C4-2B (cell line): ENCODE measurements at regions not wholly inside any gene's neighbourhood (a gene's known extent, or its start where the extent isn't known, plus 50 kb on each side); places are given as distances from the start of the nearest gene placed in this dataset.
"Not testable (repeated sequence)": the region's sequence is repeated elsewhere in the genome, so short reads cannot be mapped to it uniquely, and the experiment has no call there.

Experiments used
- H3K27ac ChIP-seq: fragments of 450-650 bp; 2 replicates; pipeline ENCODE4 v1.5.1; 2017
- ZFX ChIP-seq: fragments of 450-650 bp; IDR thresholded peaks from 2 replicates; pipeline ENCODE4 v1.6.1; 2017
- TF ChIP-seq, protein P1 (sequence below): fragments of 450-650 bp; conservative IDR thresholded peaks from 2 replicates; pipeline ENCODE4 v1.5.1; 2017; ENCODE audit warnings: mild to moderate bottlenecking

DNA sequence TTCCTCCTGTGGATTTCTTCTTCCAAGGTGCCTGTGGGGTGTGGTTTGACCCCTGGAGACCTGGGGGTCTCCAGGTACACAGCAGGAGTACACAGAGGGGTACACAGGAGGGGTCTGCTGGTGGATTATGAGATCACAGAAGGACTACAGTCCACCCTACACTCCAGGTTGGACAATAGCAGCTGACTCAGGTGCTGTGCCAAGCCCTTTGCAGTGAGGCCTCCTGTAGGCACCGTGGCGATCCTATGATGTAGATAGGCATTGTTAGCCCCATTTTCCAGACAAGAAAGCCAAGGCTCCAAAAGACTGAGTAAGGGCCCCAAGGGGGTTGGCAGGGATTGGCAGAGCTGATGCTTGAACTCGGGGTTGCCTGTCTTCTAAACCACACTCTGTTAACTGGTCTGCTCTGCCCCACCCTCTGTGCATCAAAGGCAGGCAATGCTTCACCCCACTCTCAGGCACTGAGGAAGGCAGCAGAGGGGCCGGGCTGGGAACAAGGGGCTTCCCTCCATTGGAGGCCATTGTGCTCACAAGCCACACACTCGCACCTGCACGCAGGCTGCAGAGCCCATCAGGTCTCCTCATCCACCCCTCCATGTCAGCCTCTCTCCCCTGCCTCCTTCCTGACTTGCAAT is 77.5 kb upstream of the SIRPA start:
- TF ChIP-seq, protein P1, sequence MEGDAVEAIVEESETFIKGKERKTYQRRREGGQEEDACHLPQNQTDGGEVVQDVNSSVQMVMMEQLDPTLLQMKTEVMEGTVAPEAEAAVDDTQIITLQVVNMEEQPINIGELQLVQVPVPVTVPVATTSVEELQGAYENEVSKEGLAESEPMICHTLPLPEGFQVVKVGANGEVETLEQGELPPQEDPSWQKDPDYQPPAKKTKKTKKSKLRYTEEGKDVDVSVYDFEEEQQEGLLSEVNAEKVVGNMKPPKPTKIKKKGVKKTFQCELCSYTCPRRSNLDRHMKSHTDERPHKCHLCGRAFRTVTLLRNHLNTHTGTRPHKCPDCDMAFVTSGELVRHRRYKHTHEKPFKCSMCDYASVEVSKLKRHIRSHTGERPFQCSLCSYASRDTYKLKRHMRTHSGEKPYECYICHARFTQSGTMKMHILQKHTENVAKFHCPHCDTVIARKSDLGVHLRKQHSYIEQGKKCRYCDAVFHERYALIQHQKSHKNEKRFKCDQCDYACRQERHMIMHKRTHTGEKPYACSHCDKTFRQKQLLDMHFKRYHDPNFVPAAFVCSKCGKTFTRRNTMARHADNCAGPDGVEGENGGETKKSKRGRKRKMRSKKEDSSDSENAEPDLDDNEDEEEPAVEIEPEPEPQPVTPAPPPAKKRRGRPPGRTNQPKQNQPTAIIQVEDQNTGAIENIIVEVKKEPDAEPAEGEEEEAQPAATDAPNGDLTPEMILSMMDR, result no peak
- TF ChIP-seq ZFX, result no peak
- H3K27ac ChIP-seq, result no peak overlapping the region

DNA sequence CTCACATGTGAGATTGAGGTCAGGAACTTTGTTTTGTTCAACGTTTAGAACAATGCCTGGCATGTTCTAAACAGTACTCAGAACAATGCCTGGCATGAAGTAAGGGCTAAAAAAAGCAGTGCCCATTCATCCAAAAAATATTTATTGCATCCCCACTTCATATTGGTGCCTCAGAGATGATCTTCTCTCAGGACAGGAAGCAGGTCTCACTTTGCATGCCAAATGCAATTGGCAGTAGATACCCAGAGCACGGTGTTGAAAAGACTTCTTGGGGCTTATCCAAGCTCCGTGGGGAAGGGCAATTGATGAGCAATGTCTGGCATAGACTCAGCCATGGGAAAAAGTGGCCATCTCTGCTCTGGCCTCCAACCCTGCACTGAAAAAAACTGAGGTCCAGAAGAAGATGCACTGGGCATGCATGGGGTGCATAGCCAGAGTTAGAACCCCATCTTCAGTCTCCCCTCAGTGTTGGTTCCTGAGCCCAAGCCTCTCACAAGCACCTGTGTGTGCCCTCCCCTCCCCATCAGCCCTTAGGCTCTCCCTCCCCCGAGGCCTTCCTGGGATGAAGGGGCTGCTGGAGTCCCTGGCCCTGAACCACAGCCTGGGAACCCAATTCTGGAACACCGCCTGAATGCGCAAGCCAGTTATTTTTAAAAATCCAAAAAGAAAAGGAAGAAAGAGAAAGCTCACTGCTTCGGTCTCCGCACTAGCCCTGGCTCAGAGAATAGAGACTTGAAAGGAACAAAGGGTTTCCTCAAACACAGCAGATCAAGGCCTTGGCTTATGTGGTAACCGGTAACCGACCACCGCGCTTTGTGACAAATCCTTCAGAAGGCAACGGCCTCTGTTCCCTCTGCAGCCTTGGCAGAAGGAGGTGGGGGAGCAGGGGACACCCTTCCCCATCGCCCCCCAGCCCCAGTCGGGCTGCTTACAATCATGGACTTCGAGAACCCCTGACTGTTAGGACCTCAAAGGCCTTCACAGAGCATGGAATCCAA is 78.5 kb upstream of the SIRPA start:
- TF ChIP-seq ZFX, result no peak
- TF ChIP-seq, protein P1, result no peak
- no peak overlapping the region for H3K27ac ChIP-seq

DNA sequence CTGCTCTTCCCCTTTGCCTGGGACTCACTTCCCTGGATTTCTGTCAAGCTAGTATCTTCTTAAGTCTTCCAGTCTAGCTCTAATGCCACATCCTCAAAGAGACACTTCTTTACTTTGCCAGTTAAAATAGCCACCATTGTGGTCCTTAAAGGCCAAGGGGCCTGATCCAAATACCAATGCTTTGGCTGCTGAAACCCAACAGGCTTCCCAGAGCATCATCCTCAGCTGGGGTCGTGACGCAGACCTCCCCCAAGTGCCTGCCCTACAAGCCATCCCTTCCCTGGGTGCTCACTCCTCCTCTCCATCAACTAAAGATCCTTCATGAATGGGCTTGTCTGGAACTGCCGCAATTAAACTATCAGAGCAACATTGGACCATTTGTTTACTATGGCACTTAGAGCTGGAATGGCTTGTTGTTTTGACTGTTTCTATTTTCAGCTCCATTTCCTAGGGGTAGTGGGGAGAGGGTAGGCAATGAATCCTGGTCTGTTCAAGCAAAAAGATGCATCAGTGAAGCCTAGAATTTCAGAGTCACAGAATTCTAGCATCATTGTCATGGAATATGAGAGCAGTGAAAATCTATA is 79.6 kb upstream of the SIRPA start:
- TF ChIP-seq, protein P1, result no peak
- no peak for TF ChIP-seq ZFX
- H3K27ac ChIP-seq, result no peak overlapping the region

DNA sequence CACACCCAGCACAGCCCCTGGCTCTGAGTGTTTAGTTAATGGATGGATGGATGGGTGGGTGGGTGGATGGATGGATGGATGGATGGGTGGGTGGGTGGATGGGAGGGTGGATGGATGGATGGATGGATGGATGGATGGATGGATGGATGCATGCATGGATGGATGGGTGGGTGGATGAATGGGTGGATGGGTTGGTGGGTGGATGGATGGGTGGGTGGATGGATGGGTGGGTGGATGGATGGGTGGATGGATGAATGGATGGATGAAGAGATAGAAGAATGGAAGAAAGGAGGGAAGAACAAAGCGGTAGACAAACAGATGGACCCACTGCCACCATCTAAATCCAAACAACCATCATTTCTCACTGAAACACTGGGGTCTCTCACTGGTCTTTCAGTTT is 80.3 kb upstream of the SIRPA start:
- H3K27ac ChIP-seq, result not testable (repeated sequence)

DNA sequence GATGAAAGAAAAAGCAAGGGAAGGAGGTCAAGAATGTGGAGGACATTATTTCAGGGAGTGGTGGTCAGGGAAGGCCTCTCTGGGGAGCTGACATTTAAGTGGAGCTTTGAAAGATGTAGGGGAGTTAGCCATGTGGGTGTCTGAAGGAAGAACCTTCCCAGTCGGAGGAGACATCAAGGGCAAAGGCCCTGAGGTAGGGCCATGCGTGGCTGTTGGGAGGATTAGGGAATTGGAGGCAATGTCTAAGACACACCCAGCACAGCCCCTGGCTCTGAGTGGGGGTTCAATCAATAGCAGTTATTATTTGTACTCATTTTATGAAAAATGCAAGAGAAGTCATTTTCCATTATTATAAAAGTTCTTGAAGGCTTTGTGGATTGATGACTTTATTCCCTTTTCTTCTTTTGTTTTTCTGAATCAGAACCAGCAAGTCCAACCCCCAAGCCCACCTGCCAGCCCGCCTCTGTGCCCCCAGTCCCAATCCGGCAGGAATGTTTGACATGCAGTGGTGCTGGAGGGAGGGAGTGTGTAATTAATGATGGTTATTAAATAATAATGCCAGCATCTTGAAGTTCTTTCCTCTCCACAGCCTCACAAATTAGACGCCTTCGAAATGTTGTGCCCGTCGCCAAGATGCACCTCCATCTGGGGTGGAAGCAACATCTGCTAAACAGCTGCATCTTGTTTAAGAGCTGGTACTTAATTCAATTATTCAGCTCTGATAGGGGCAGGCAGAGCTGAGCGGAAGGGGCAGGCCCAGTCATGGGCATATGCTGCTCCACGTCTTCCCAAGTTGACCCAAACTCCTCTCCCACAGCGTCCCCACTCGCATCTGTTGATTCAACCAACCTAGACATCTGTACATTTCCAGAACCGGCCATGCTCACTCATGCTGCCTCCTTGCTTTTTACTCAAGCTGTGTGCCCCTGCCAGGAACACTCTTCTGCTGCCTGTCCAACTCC is 81.3 kb upstream of the SIRPA start:
- H3K27ac ChIP-seq, result peak overlapping the region; percentile 56
- TF ChIP-seq, protein P1, result no peak
- TF ChIP-seq ZFX, result no peak

DNA sequence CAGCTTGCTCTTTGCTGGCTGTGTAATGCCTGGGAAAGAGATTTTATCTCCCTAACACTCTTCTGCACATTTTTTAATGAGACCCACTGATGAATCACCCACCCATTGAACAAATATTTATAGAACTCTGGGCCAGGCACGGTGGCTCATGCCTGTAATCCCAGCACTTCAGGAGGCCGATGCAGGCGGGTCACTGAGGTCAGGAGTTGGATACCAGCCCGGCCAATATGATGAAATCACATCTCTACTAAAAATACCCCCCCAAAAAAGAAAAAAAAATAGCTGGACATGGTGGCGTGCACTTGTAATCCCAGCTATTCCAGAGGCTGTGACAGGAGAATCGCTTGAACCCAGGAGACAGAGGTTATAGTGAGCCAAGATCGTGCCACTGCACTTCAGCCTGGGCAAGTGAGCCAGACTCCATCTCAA is 82.1 kb upstream of the SIRPA start:
- H3K27ac ChIP-seq, result peak overlapping the region; percentile 56

More for the DNA sequence above, 82.1 kb upstream of the SIRPA start:
- TF ChIP-seq, protein P1, result no peak
- no peak for TF ChIP-seq ZFX
